Stomach (tissue), 8 donors: ENCODE measurements at regions not wholly inside any gene's neighbourhood (a gene's known extent, or its start where the extent isn't known, plus 50 kb on each side); places are given as distances from the start of the nearest gene placed in this dataset.
A peak's percentile ranks its signal among the peaks of the same experiment; 100 is the strongest.

Experiments
- DNase-seq, 2 donors: peaks; one replicate each; pipeline versions ENCODE4 v3.0.0 to v3.0.0-alpha.2; 2013 to 2019
- H3K27ac ChIP-seq, 5 donors: fragments of 200-600 bp in 4 of 5; sonication (generic) in 4 of 5; one replicate each; pipeline ENCODE4 v1.5.1; 2013 to 2019; ENCODE audit warnings: mild to moderate bottlenecking in 1 of 5, moderate library complexity in 1 of 5
- H3K27me3 ChIP-seq, 3 donors: fragments of 200-600 bp; sonication (generic); one replicate each; pipeline ENCODE4 v1.5.1; 2017 to 2019; ENCODE audit warnings: mixed run types in 1 of 3
- H3K36me3 ChIP-seq, 4 donors: fragments of 200-600 bp; sonication (generic); 1 replicate in 3 of 4; 2 replicates in 1 of 4; pipeline ENCODE4 v1.5.1; 2016 to 2019
- H3K4me1 ChIP-seq, 4 donors: fragments of 200-600 bp; sonication (generic); one replicate each; pipeline ENCODE4 v1.5.1; 2016 to 2019
- H3K4me3 ChIP-seq, 4 donors: fragments of 200-600 bp; sonication (generic) in 3 of 4; one replicate each; pipeline ENCODE4 v1.5.1; 2016 to 2019; ENCODE audit warnings: mild to moderate bottlenecking in 1 of 4
- H3K9me3 ChIP-seq, 4 donors: fragments of 200-600 bp; sonication (generic); one replicate each; pipeline ENCODE4 v1.5.1; 2016 to 2019
- EP300 ChIP-seq: sonication (generic); formaldehyde crosslinking; IDR thresholded peaks from one replicate; pipeline ENCODE4 v1.6.1; 2017; ENCODE audit warnings: antibody characterized with exemption
- POLR2A ChIP-seq, 4 donors: fragments of 450-650 bp; IDR thresholded peaks; one replicate each; pipeline ENCODE4 v1.6.1; 2016; ENCODE audit warnings: antibody characterized with exemption in 4 of 4, control low read depth in 2 of 4, mild to moderate bottlenecking in 1 of 4, moderate library complexity in 1 of 4
- POLR2AphosphoS5 ChIP-seq, 3 donors: sonication (generic); formaldehyde crosslinking; IDR thresholded peaks; one replicate each; pipeline ENCODE4 v1.6.1; 2016; ENCODE audit warnings: antibody characterized with exemption in 3 of 3
- WGBS, 5 donors: extraction: QIAGEN DNeasy Blood & Tissue Kit in 3 of 5; methylation state at CpG; one replicate each; pipeline versions ENCODE4 v1.1.5 to v1.1.7; 2013 to 2018; 5-methylcytosine and 5-hydroxymethylcytosine counted together
- intact Hi-C: fragments of 100-400 bp; cut with DNase I; formaldehyde crosslinking; loops from one replicate; pipeline ENCODE4 v1.15.1; 2023; ENCODE audit warnings: low total_unique reads
- TF ChIP-seq, protein P1 (sequence below), 7 experiments: fragments of 450-650 bp in 4 of 7; fragments of 200-600 bp in 3 of 7; sonication (generic) in 3 of 7; IDR thresholded peaks; one replicate each; pipeline ENCODE4 v1.5.1; 2016 to 2019; ENCODE audit warnings: antibody characterized with exemption in 7 of 7, control low read depth in 2 of 7, mild to moderate bottlenecking in 1 of 7
- donor health status: healthy with polysubstance abuse.
- donor health status: Bipolar disorder and iron deficiency.
- donor health status: healthy.

- intact Hi-C loops = no loop called here
- no peak overlapping the region for H3K27ac ChIP-seq
- H3K4me1 ChIP-seq = no peaks in the 10 kb centered on the region
- DNase-seq = no peak
- TF ChIP-seq EP300 (no peak), POLR2A (IDR thresholded peaks at IDR 0.05) (no peak), POLR2AphosphoS5 (IDR thresholded peaks at IDR 0.05) (no peak)
- TF ChIP-seq, protein P1, sequence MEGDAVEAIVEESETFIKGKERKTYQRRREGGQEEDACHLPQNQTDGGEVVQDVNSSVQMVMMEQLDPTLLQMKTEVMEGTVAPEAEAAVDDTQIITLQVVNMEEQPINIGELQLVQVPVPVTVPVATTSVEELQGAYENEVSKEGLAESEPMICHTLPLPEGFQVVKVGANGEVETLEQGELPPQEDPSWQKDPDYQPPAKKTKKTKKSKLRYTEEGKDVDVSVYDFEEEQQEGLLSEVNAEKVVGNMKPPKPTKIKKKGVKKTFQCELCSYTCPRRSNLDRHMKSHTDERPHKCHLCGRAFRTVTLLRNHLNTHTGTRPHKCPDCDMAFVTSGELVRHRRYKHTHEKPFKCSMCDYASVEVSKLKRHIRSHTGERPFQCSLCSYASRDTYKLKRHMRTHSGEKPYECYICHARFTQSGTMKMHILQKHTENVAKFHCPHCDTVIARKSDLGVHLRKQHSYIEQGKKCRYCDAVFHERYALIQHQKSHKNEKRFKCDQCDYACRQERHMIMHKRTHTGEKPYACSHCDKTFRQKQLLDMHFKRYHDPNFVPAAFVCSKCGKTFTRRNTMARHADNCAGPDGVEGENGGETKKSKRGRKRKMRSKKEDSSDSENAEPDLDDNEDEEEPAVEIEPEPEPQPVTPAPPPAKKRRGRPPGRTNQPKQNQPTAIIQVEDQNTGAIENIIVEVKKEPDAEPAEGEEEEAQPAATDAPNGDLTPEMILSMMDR (IDR thresholded peaks at IDR 0.05) = no peak
- no peaks in the 10 kb centered on the region for H3K36me3 ChIP-seq
- H3K9me3 ChIP-seq = no peaks in the 10 kb centered on the region
- H3K27me3 ChIP-seq = no peaks in the 10 kb centered on the region
- 44 to 55% (median 51%) methylated on average over 3 of the region's 3 CpGs for WGBS, 5 donors
- no peak overlapping the region for H3K4me3 ChIP-seq
Observed at GRCh38 chr17:69954241-69954925, 120.6 kb upstream of the KCNJ16 start.

GRCh38 chr17:69958063-69958462 is 117.0 kb upstream of the KCNJ16 start:
- intact Hi-C loops = no loop called here
- Histone ChIP-seq H3K9me3 (no peaks in the 10 kb centered on the region), H3K4me3 (no peak overlapping the region), H3K27me3 (no peaks in the 10 kb centered on the region), H3K27ac (no peak overlapping the region), H3K4me1 (peaks cover 0 to 11% (median 5%) of the 10 kb centered on the region in 4 donors), H3K36me3 (no peaks in the 10 kb centered on the region)
- DNase-seq = no peak
- TF ChIP-seq EP300 (no peak), POLR2A (IDR thresholded peaks at IDR 0.05) (no peak), POLR2AphosphoS5 (IDR thresholded peaks at IDR 0.05) (no peak)
- TF ChIP-seq, protein P1 (IDR thresholded peaks at IDR 0.05) = no peak
- WGBS, 5 donors = 61 to 68% (median 64%) methylated on average over 3 of the region's 3 CpGs

DNA sequence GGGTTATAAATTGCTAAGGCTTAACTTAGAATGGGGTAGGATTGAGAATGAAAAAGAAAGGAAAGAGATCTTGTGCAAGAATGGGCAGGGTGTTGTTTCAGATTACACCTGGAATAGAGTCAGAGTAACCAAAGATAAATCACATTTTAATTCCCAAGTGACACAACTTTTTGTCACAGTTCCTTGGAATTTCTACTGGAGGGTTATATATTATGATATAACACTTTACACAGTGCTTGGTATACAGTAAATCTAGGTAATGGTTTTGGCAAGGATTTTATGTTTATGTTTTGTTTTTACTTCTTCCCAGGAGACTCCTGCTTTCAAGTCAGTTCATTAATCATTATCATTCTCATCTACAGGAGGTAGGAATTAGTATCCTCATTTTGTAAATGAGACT is 115.7 kb upstream of the KCNJ16 start:
- Histone ChIP-seq H3K36me3 (no peaks in the 10 kb centered on the region), H3K9me3 (peaks cover 0 to under 1% (median 0%) of the 10 kb centered on the region in 4 donors), H3K27me3 (no peaks in the 10 kb centered on the region), H3K4me1 (peaks cover 0 to 11% (median 5%) of the 10 kb centered on the region in 4 donors), H3K4me3 (no peak overlapping the region), H3K27ac (no peak overlapping the region)
- DNase-seq = no peak
- intact Hi-C loops = no loop called here
- TF ChIP-seq POLR2AphosphoS5 (IDR thresholded peaks at IDR 0.05) (no peak), POLR2A (IDR thresholded peaks at IDR 0.05) (no peak), EP300 (no peak)
- TF ChIP-seq, protein P1 (IDR thresholded peaks at IDR 0.05) = no peak

DNA sequence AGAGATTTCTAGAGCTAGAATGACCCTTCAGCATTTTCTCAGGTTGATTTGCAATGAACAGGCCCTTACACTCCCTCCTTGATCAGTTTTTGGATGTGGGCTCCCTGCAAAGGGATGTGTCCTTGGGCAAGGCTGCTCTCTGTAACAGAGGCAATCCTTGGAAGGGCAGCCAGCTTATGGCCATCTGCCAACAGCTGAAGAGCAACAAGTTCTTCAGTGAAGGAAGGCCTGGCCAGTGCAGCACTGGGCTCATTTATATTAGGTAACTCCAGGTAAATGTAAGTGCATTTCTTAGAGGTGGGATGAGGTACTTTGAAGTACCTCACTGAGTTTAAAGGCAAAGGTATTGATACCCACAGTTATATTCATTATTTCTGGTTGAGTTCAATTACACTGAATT is 114.3 kb upstream of the KCNJ16 start:
- peak; percentile 32 to 62 for DNase-seq
- no peak overlapping the region for H3K4me3 ChIP-seq
- no peak overlapping the region for H3K27ac ChIP-seq
- H3K36me3 ChIP-seq = no peaks in the 10 kb centered on the region
- TF ChIP-seq, protein P1 (IDR thresholded peaks at IDR 0.05) = no peak
- TF ChIP-seq POLR2AphosphoS5 (IDR thresholded peaks at IDR 0.05) (no peak), EP300 (no peak), POLR2A (IDR thresholded peaks at IDR 0.05) (no peak)
- no peaks in the 10 kb centered on the region for H3K27me3 ChIP-seq
- intact Hi-C loops = no loop called here
- peaks cover 0 to 11% (median 5%) of the 10 kb centered on the region in 4 donors for H3K4me1 ChIP-seq
- H3K9me3 ChIP-seq = peaks cover 0 to 15% (median 0%) of the 10 kb centered on the region in 4 donors
